Stimulated activated naive CD4-positive, alpha-beta T cell (primary cell): ENCODE measurements at regions not wholly inside any gene's neighbourhood (a gene's known extent, or its start where the extent isn't known, plus 50 kb on each side); places are given as distances from the start of the nearest gene placed in this dataset.
"Not testable (repeated sequence)": the region's sequence is repeated elsewhere in the genome, so short reads cannot be mapped to it uniquely, and the experiment has no call there.

Experiments
- DNase-seq, 6 experiments: peaks; one replicate each; lab custom pipeline; 2025; lab: John Stamatoyannopoulos, UW

GRCh38 chr6:145069966-145070365, 665.4 kb downstream of the EPM2A start:
- no peak for DNase-seq

GRCh38 chr6:145070791-145071190, 664.5 kb downstream of the EPM2A start:
- DNase-seq: no peak

- DNase-seq: no peak
Observed at GRCh38 chr6:145071836-145072235, 663.5 kb downstream of the EPM2A start.

- DNase-seq: no peak
Observed at GRCh38 chr6:145073811-145074210, 661.5 kb downstream of the EPM2A start.

GRCh38 chr6:145074805-145075204, 660.5 kb downstream of the EPM2A start:
- no peak for DNase-seq

GRCh38 chr6:145075425-145075824, 659.9 kb downstream of the EPM2A start:
- no peak for DNase-seq

- no peak for DNase-seq
Observed at GRCh38 chr6:145076115-145076841, 659.0 kb downstream of the EPM2A start.

GRCh38 chr6:145077382-145077781, 657.9 kb downstream of the EPM2A start:
- no peak for DNase-seq

- no peak for DNase-seq
Observed at GRCh38 chr6:145080651-145081050, 654.7 kb downstream of the EPM2A start.

GRCh38 chr6:145081677-145082076, 653.6 kb downstream of the EPM2A start:
- no peak for DNase-seq

GRCh38 chr6:145082359-145082758, 653.0 kb downstream of the EPM2A start:
- DNase-seq: no peak

GRCh38 chr6:145086197-145086596, 649.1 kb downstream of the EPM2A start:
- no peak for DNase-seq

- DNase-seq: no peak
Observed at GRCh38 chr6:145087034-145087433, 648.3 kb downstream of the EPM2A start.

GRCh38 chr6:145090801-145091585, 644.3 kb downstream of the EPM2A start:
- no peak for DNase-seq

GRCh38 chr6:145091586-145092142, 643.7 kb downstream of the EPM2A start:
- DNase-seq: no peak

GRCh38 chr6:145092554-145092953, 642.8 kb downstream of the EPM2A start:
- no peak for DNase-seq

GRCh38 chr6:145093226-145093625, 642.1 kb downstream of the EPM2A start:
- DNase-seq: no peak

GRCh38 chr6:145096846-145097245, 638.5 kb downstream of the EPM2A start:
- DNase-seq: no peak

GRCh38 chr6:145098127-145098526, 637.2 kb downstream of the EPM2A start:
- DNase-seq: not testable (repeated sequence)

GRCh38 chr6:145099713-145100112, 635.6 kb downstream of the EPM2A start:
- DNase-seq: no peak

GRCh38 chr6:145110109-145110508, 625.2 kb downstream of the EPM2A start:
- no peak for DNase-seq

- not testable (repeated sequence) for DNase-seq
Observed at GRCh38 chr6:145111407-145111806, 623.9 kb downstream of the EPM2A start.

GRCh38 chr6:145112711-145113148, 622.6 kb downstream of the EPM2A start:
- no peak for DNase-seq
